Right ventricle myocardium superior (tissue), 1 donor: ENCODE measurements at regions not wholly inside any gene's neighbourhood (a gene's known extent, or its start where the extent isn't known, plus 50 kb on each side); places are given as distances from the start of the nearest gene placed in this dataset.

Experiments
- ATAC-seq: fragments of 200-7000 bp; cut with Tn5 transposase; one replicate; pipeline ENCODE4 v1.9.1; 2020; ENCODE audit warnings: mild to moderate bottlenecking; ENCODE audit not compliant: poor library complexity
- DNase-seq: peaks from one replicate; pipeline ENCODE4 v3.0.0-alpha.2; 2020
- intact Hi-C: fragments of 100-400 bp; cut with DNase I; formaldehyde crosslinking; loops from one replicate; pipeline ENCODE4 v1.11.2; 2022
- donor health status: DM: no; HTN: yes; CAD: no; lungs with severe emphysema.

- no peak for DNase-seq
- no peak for ATAC-seq
- intact Hi-C loops = no loop called here
These were observed 660.7 kb downstream of the PTPRU start for GRCh38 chr1:29896791-29897714.

GRCh38 chr1:29896300-29896699 lies 660.0 kb downstream of the PTPRU start:
- DNase-seq (no peak), ATAC-seq (no peak)
- intact Hi-C loops = no loop called here

GRCh38 chr1:29895201-29895600 lies 658.9 kb downstream of the PTPRU start:
- no peak for DNase-seq
- intact Hi-C loops = no loop called here
- ATAC-seq = no peak

- intact Hi-C loops = no loop called here
- DNase-seq = no peak
These were observed 658.0 kb downstream of the PTPRU start for GRCh38 chr1:29894311-29894710.

GRCh38 chr1:29893806-29894205 lies 657.5 kb downstream of the PTPRU start:
- ATAC-seq = no peak
- intact Hi-C loops = no loop called here
- no peak for DNase-seq

More at GRCh38 chr1:29894311-29894710, 658.0 kb downstream of the PTPRU start:
- ATAC-seq = no peak

GRCh38 chr1:29893046-29893723 lies 656.9 kb downstream of the PTPRU start:
- no peak for DNase-seq
- ATAC-seq = no peak
- intact Hi-C loops = no loop called here

GRCh38 chr1:29892247-29892646 lies 655.9 kb downstream of the PTPRU start:
- intact Hi-C loops = no loop called here
- DNase-seq (no peak), ATAC-seq (no peak)

GRCh38 chr1:29890201-29890959 lies 654.1 kb downstream of the PTPRU start:
- DNase-seq = no peak
- ATAC-seq = no peak
- intact Hi-C loops = no loop called here

GRCh38 chr1:29889776-29890175 lies 653.5 kb downstream of the PTPRU start:
- intact Hi-C loops = no loop called here
- no peak for DNase-seq

GRCh38 chr1:29884740-29885139 lies 648.4 kb downstream of the PTPRU start:
- DNase-seq (no peak), ATAC-seq (no peak)
- intact Hi-C loops = no loop called here

More at GRCh38 chr1:29889776-29890175, 653.5 kb downstream of the PTPRU start:
- no peak for ATAC-seq

- intact Hi-C loops = no loop called here
- DNase-seq (no peak), ATAC-seq (no peak)
These were observed 647.7 kb downstream of the PTPRU start for GRCh38 chr1:29883986-29884385.

- ATAC-seq = no peak
- intact Hi-C loops = no loop called here
- DNase-seq = no peak
These were observed 647.1 kb downstream of the PTPRU start for GRCh38 chr1:29883411-29883832.

- ATAC-seq = no peak
- DNase-seq = no peak
- intact Hi-C loops = no loop called here
These were observed 644.2 kb downstream of the PTPRU start for GRCh38 chr1:29880556-29880955.

GRCh38 chr1:29879217-29879616 lies 642.9 kb downstream of the PTPRU start:
- DNase-seq (no peak), ATAC-seq (no peak)
- intact Hi-C loops = no loop called here

GRCh38 chr1:29878501-29878900 lies 642.2 kb downstream of the PTPRU start:
- intact Hi-C loops = no loop called here
- ATAC-seq (no peak), DNase-seq (no peak)

GRCh38 chr1:29876902-29877301 lies 640.6 kb downstream of the PTPRU start:
- intact Hi-C loops = no loop called here
- no peak for ATAC-seq
- DNase-seq = no peak

GRCh38 chr1:29876441-29876840 lies 640.1 kb downstream of the PTPRU start:
- ATAC-seq (no peak), DNase-seq (no peak)
- intact Hi-C loops = no loop called here

GRCh38 chr1:29875557-29876028 lies 639.3 kb downstream of the PTPRU start:
- ATAC-seq (peak; percentile 75), DNase-seq (no peak)
- intact Hi-C loops = no loop called here

- intact Hi-C loops = no loop called here
- no peak for DNase-seq
- ATAC-seq = no peak
These were observed 634.3 kb downstream of the PTPRU start for GRCh38 chr1:29870621-29871020.
